ENCODE measurements at regions not wholly inside any gene's neighbourhood (a gene's known extent, or its start where the extent isn't known, plus 50 kb on each side); places are given as distances from the start of the nearest gene placed in this dataset.

DNA sequence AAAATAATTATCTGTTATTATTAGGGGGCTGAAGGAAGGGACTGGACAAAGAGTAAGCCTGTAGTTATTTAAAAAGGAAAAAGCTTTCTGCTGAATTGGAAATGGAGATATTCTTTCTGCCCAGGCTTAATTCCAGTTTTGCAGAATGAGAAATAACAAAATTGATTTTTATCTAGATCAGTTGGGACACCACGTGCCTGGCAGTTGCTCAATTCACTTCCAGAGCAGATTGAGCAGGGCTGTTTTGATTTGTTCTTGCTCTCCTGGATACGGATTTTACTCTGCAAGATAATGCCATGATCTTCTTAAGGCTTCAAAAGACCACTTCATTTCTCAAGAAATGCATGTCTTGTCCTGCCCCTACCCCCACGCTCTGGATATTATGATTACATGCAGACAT, 524.3 kb downstream of the TCERG1L start:
- Mint-ChIP-seq H3K4me1 (ENCODE audit: low read depth, unreplicated experiment) (no peaks in the 10 kb centered on the region), H3K9me3 (ENCODE audit: low read depth, unreplicated experiment) (peaks cover 5% of the 10 kb centered on the region), H3K4me3 (ENCODE audit: low read depth, unreplicated experiment) (no peak overlapping the region), H3K36me3 (ENCODE audit: insufficient read depth, unreplicated experiment) (no peaks in the 10 kb centered on the region), H3K27me3 (ENCODE audit: unreplicated experiment) (no peaks in the 10 kb centered on the region), H3K27ac (ENCODE audit: unreplicated experiment) (no peak overlapping the region)
- no TSS peak for BruUV-seq (replicated peaks)
- intact Hi-C loops (cut with micrococcal nuclease; ENCODE audit: unreplicated experiment): no loop called here
- CTCF ChIA-PET: no interaction called here
- TF ChIP-seq, protein P1, sequence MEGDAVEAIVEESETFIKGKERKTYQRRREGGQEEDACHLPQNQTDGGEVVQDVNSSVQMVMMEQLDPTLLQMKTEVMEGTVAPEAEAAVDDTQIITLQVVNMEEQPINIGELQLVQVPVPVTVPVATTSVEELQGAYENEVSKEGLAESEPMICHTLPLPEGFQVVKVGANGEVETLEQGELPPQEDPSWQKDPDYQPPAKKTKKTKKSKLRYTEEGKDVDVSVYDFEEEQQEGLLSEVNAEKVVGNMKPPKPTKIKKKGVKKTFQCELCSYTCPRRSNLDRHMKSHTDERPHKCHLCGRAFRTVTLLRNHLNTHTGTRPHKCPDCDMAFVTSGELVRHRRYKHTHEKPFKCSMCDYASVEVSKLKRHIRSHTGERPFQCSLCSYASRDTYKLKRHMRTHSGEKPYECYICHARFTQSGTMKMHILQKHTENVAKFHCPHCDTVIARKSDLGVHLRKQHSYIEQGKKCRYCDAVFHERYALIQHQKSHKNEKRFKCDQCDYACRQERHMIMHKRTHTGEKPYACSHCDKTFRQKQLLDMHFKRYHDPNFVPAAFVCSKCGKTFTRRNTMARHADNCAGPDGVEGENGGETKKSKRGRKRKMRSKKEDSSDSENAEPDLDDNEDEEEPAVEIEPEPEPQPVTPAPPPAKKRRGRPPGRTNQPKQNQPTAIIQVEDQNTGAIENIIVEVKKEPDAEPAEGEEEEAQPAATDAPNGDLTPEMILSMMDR (IDR thresholded peaks at IDR 0.05; ENCODE audit: unreplicated experiment): no peak
- no peak for DNase-seq

DNA sequence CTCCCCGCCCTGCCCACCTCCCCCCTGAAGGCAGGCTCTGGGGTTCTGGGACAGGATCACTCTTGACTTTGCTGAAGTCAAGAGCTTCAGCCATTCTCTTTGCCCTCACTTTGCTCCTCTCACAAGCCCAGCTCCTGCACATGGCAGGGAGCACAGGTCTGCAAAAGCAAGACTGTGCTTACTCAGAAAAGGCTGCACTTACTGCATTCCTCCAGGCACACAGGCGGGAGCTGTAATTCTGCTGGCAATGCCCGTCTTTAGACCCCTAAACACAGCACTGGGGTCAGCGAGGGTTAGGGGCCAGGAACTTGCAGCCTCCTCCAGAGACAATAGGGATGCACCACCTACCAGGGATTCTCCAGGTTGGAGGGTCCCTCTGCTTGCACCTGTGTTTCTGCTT, 523.7 kb downstream of the TCERG1L start:
- H3K27ac Mint-ChIP-seq (ENCODE audit: unreplicated experiment): no peak overlapping the region
- no peak for DNase-seq
- no TSS peak for BruUV-seq (replicated peaks)
- no peaks in the 10 kb centered on the region for H3K27me3 Mint-ChIP-seq (ENCODE audit: unreplicated experiment)
- H3K9me3 Mint-ChIP-seq (ENCODE audit: low read depth, unreplicated experiment): peaks cover 4% of the 10 kb centered on the region
- no peaks in the 10 kb centered on the region for H3K4me1 Mint-ChIP-seq (ENCODE audit: low read depth, unreplicated experiment)
- H3K36me3 Mint-ChIP-seq (ENCODE audit: insufficient read depth, unreplicated experiment): no peaks in the 10 kb centered on the region
- intact Hi-C loops (cut with micrococcal nuclease; ENCODE audit: unreplicated experiment): no loop called here
- TF ChIP-seq, protein P1 (IDR thresholded peaks at IDR 0.05; ENCODE audit: unreplicated experiment): no peak
- CTCF ChIA-PET: no interaction called here
- no peak overlapping the region for H3K4me3 Mint-ChIP-seq (ENCODE audit: low read depth, unreplicated experiment)

- no peak overlapping the region for H3K4me3 Mint-ChIP-seq (ENCODE audit: low read depth, unreplicated experiment)
- intact Hi-C loops (cut with micrococcal nuclease; ENCODE audit: unreplicated experiment): no loop called here
These were observed 521.2 kb downstream of the TCERG1L start for GRCh38 chr10:130790339-130790738.

DNA sequence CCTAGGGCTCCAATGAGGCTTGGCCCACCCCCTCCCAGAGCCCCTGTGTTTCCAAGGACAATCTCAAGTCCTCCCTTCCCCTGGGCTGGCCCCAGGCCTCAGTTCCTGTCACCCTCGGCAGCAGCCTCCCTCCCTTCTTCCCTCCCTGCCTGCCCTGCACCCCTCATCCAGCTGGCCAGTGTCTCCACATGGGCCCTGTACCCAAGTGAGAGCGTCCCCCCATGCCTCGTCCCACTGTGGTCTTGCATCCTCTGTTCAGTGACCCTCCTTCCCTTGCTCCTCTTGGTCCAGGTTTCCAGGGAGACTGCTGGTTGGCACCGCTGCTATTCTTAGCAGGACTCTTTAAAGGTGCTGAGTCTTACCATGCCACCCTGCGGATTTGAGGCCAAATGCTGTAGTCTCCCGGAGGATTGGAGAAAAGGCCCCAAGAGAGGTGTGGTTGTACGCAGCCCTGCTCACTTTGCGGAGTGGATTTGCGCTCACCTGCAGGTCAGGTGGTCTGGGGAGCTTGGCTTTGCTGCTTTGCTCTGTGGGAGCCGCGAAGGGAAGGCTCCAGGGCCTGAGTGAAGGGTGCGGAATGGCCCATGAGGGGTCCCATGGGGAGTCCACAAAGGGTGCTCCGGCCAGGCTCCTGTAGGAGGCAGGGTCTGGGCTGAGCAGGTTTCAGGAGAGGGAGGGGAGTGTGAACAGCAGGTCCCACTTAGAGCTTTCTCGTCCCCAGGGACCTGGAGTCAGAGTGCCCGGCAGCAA, 519.2 kb downstream of the TCERG1L start:
- Mint-ChIP-seq H3K27me3 (ENCODE audit: unreplicated experiment) (no peaks in the 10 kb centered on the region), H3K36me3 (ENCODE audit: insufficient read depth, unreplicated experiment) (no peaks in the 10 kb centered on the region), H3K4me1 (ENCODE audit: low read depth, unreplicated experiment) (no peaks in the 10 kb centered on the region), H3K9me3 (ENCODE audit: low read depth, unreplicated experiment) (peaks cover 6% of the 10 kb centered on the region), H3K4me3 (ENCODE audit: low read depth, unreplicated experiment) (no peak overlapping the region), H3K27ac (ENCODE audit: unreplicated experiment) (no peak overlapping the region)
- intact Hi-C loops (cut with micrococcal nuclease; ENCODE audit: unreplicated experiment): no loop called here
- CTCF ChIA-PET: no interaction called here
- TF ChIP-seq, protein P1 (IDR thresholded peaks at IDR 0.05; ENCODE audit: unreplicated experiment): no peak
- DNase-seq: no peak
- BruUV-seq (replicated peaks): no TSS peak

More at GRCh38 chr10:130790339-130790738, 521.2 kb downstream of the TCERG1L start:
- TF ChIP-seq, protein P1 (IDR thresholded peaks at IDR 0.05; ENCODE audit: unreplicated experiment): no peak
- no peak for DNase-seq
- no peaks in the 10 kb centered on the region for H3K27me3 Mint-ChIP-seq (ENCODE audit: unreplicated experiment)
- CTCF ChIA-PET: no interaction called here
- H3K4me1 Mint-ChIP-seq (ENCODE audit: low read depth, unreplicated experiment): no peaks in the 10 kb centered on the region
- peaks cover 4% of the 10 kb centered on the region for H3K9me3 Mint-ChIP-seq (ENCODE audit: low read depth, unreplicated experiment)
- no peaks in the 10 kb centered on the region for H3K36me3 Mint-ChIP-seq (ENCODE audit: insufficient read depth, unreplicated experiment)
- BruUV-seq (replicated peaks): no TSS peak
- no peak overlapping the region for H3K27ac Mint-ChIP-seq (ENCODE audit: unreplicated experiment)
